Uterus (tissue), 3 donors: ENCODE measurements at regions not wholly inside any gene's neighbourhood (a gene's known extent, or its start where the extent isn't known, plus 50 kb on each side); places are given as distances from the start of the nearest gene placed in this dataset.

ENCODE experiments used
- DNase-seq, 2 donors: peaks; one replicate each; pipeline ENCODE4 v3.0.0-alpha.2; 2019 to 2020
- H3K27ac ChIP-seq, 2 donors: fragments of 200-600 bp; sonication (generic); 1 replicate in 1 of 2; 2 replicates in 1 of 2; pipeline ENCODE4 v1.5.1; 2016 to 2018
- H3K27me3 ChIP-seq, 2 donors: fragments of 200-600 bp; sonication (generic); one replicate each; pipeline ENCODE4 v1.5.1; 2018 to 2019; ENCODE audit warnings: control low read depth in 1 of 2
- H3K36me3 ChIP-seq, 2 donors: fragments of 200-600 bp; sonication (generic); one replicate each; pipeline ENCODE4 v1.5.1; 2019; ENCODE audit warnings: control low read depth in 1 of 2
- H3K4me1 ChIP-seq, 2 donors: fragments of 200-600 bp; sonication (generic); one replicate each; pipeline ENCODE4 v1.5.1; 2018 to 2019; ENCODE audit warnings: control low read depth in 1 of 2
- H3K4me3 ChIP-seq, 2 donors: fragments of 200-600 bp; sonication (generic); 1 replicate in 1 of 2; 2 replicates in 1 of 2; pipeline ENCODE4 v1.5.1; 2018 to 2019; ENCODE audit warnings: mild to moderate bottlenecking in 1 of 2
- H3K9me3 ChIP-seq, 2 donors: fragments of 200-600 bp; sonication (generic); one replicate each; pipeline ENCODE4 v1.5.1; 2019; ENCODE audit warnings: control low read depth in 1 of 2
- CTCF ChIP-seq, 4 experiments: fragments of 200-600 bp in 2 of 4; fragments of 450-650 bp in 2 of 4; sonication (generic) in 2 of 4; IDR thresholded peaks; one replicate each; pipeline ENCODE4 v1.5.1; 2016 to 2019; ENCODE audit warnings: antibody characterized with exemption in 4 of 4, mild to moderate bottlenecking in 2 of 4, moderate library complexity in 1 of 4
- POLR2A ChIP-seq, 2 donors: fragments of 450-650 bp; IDR thresholded peaks; one replicate each; pipeline ENCODE4 v1.6.1; 2016; ENCODE audit warnings: antibody characterized with exemption in 2 of 2, mild to moderate bottlenecking in 1 of 2, moderate library complexity in 1 of 2
- intact Hi-C: fragments of 100-400 bp; cut with DNase I; formaldehyde crosslinking; loops from one replicate; pipeline ENCODE4 v1.15.1; 2023; ENCODE audit warnings: low total_unique reads
- donor health status: DM: yes; HTN: yes; CAD: no.

DNA sequence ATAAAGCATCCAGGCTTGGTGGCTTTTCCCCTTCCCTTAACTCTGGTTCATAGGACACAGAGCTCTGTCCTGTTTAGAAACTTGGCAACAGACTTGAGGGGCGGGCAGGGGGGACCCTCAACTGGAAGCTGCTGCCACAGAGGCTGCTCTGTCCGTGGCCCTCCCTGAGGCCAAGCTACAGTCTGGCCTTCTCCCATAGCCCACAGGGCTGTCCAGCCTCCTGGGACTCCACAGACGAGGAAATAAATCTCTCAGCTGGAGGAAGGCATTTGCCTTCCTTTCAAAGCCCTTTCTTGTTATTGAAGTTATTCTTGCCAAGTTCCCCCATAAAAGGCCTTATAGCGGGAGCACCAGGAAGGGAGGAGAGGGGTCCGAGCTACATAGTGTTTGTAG, 248.8 kb upstream of the TPM1 start:
- Histone ChIP-seq H3K27me3 (no peaks in the 10 kb centered on the region), H3K4me3 (no peak overlapping the region), H3K27ac (no peak overlapping the region), H3K9me3 (no peaks in the 10 kb centered on the region), H3K36me3 (no peaks in the 10 kb centered on the region), H3K4me1 (no peaks in the 10 kb centered on the region)
- no peak for TF ChIP-seq CTCF (IDR thresholded peaks at IDR 0.05)
- TF ChIP-seq POLR2A (IDR thresholded peaks at IDR 0.05), result no peak
- intact Hi-C loops, result no loop called here
- DNase-seq, result no peak

- no peaks in the 10 kb centered on the region for H3K27me3 ChIP-seq
- no peak for TF ChIP-seq POLR2A (IDR thresholded peaks at IDR 0.05)
- no peak for TF ChIP-seq CTCF (IDR thresholded peaks at IDR 0.05)
- H3K27ac ChIP-seq, result no peak overlapping the region
- H3K4me3 ChIP-seq, result no peak overlapping the region
- intact Hi-C loops, result no loop called here
- no peaks in the 10 kb centered on the region for H3K4me1 ChIP-seq
- no peak for DNase-seq
- H3K36me3 ChIP-seq, result no peaks in the 10 kb centered on the region
- H3K9me3 ChIP-seq, result no peaks in the 10 kb centered on the region
Observed at GRCh38 chr15:62795171-62795570, 247.4 kb upstream of the TPM1 start.

- H3K4me1 ChIP-seq, result no peaks in the 10 kb centered on the region
- no peaks in the 10 kb centered on the region for H3K36me3 ChIP-seq
- no peak overlapping the region for H3K4me3 ChIP-seq
- no peaks in the 10 kb centered on the region for H3K27me3 ChIP-seq
- no peak for TF ChIP-seq POLR2A (IDR thresholded peaks at IDR 0.05)
- TF ChIP-seq CTCF (IDR thresholded peaks at IDR 0.05), result no peak
- intact Hi-C loops, result no loop called here
- H3K27ac ChIP-seq, result no peak overlapping the region
- DNase-seq, result no peak
- no peaks in the 10 kb centered on the region for H3K9me3 ChIP-seq
Observed at GRCh38 chr15:62795700-62796695, 246.5 kb upstream of the TPM1 start.

DNA sequence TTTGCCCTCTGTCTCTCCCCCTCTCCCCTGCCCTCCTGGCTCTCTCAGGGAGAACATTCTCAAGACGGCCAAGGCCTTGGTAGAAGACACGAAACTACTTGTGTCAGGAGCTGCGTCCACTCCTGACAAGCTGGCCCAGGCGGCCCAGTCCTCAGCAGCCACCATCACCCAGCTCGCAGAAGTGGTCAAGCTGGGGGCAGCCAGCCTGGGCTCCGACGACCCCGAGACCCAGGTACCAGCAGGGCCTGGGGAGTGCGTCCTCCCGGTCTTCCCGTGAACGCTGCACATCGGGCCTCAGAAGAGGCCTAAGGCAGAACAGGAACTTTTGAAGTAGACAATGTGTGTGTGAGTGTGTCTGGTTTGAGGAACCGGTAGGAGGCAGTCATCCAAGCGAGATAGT, 245.4 kb upstream of the TPM1 start:
- DNase-seq, result no peak
- no peaks in the 10 kb centered on the region for H3K36me3 ChIP-seq
- H3K9me3 ChIP-seq, result no peaks in the 10 kb centered on the region
- H3K4me3 ChIP-seq, result no peak overlapping the region
- intact Hi-C loops, result no loop called here
- no peak overlapping the region for H3K27ac ChIP-seq
- TF ChIP-seq POLR2A (IDR thresholded peaks at IDR 0.05) (no peak), CTCF (IDR thresholded peaks at IDR 0.05) (no peak)
- H3K4me1 ChIP-seq, result no peaks in the 10 kb centered on the region
- no peaks in the 10 kb centered on the region for H3K27me3 ChIP-seq

- no peak for DNase-seq
- TF ChIP-seq CTCF (IDR thresholded peaks at IDR 0.05) (no peak), POLR2A (IDR thresholded peaks at IDR 0.05) (no peak)
- Histone ChIP-seq H3K4me3 (no peak overlapping the region), H3K27ac (no peak overlapping the region), H3K27me3 (no peaks in the 10 kb centered on the region), H3K4me1 (no peaks in the 10 kb centered on the region), H3K36me3 (no peaks in the 10 kb centered on the region), H3K9me3 (no peaks in the 10 kb centered on the region)
- intact Hi-C loops, result no loop called here
Observed at GRCh38 chr15:62798536-62798935, 244.0 kb upstream of the TPM1 start.
